GM19023 (cell line): ENCODE measurements at regions not wholly inside any gene's neighbourhood (a gene's known extent, or its start where the extent isn't known, plus 50 kb on each side); places are given as distances from the start of the nearest gene placed in this dataset.

Experiments
- ATAC-seq: cut with Tn5 transposase; IDR thresholded peaks from one replicate; pipeline ENCODE4 v1.9.1; 2021; ENCODE audit warnings: mild to moderate bottlenecking, moderate library complexity; ENCODE audit not compliant: unreplicated experiment

- ATAC-seq: no peak
Measured at GRCh38 chr11:38315151-38315550, 1717.1 kb upstream of the RAG2 start.

- no peak for ATAC-seq
Measured at GRCh38 chr11:38307455-38307854, 1709.4 kb upstream of the RAG2 start.

- ATAC-seq: no peak
Measured at GRCh38 chr11:38305682-38306081, 1707.6 kb upstream of the RAG2 start.

- ATAC-seq: no peak
Measured at GRCh38 chr11:38304926-38305325, 1706.9 kb upstream of the RAG2 start.

- ATAC-seq: no peak
Measured at GRCh38 chr11:38302564-38302963, 1704.5 kb upstream of the RAG2 start.

- ATAC-seq: no peak
Measured at GRCh38 chr11:38300570-38300969, 1702.5 kb upstream of the RAG2 start.

- no peak for ATAC-seq
Measured at GRCh38 chr11:38296211-38296776, 1698.3 kb upstream of the RAG2 start.

- no peak for ATAC-seq
Measured at GRCh38 chr11:38282718-38283117, 1684.7 kb upstream of the RAG2 start.

- no peak for ATAC-seq
Measured at GRCh38 chr11:38278457-38279141, 1680.6 kb upstream of the RAG2 start.

GRCh38 chr11:38274031-38274430 is 1676.0 kb upstream of the RAG2 start:
- ATAC-seq: no peak

- no peak for ATAC-seq
Measured at GRCh38 chr11:38272376-38272775, 1674.3 kb upstream of the RAG2 start.

GRCh38 chr11:38266691-38267090 is 1668.7 kb upstream of the RAG2 start:
- no peak for ATAC-seq

GRCh38 chr11:38256436-38256835 is 1658.4 kb upstream of the RAG2 start:
- ATAC-seq: no peak

GRCh38 chr11:38254913-38255312 is 1656.9 kb upstream of the RAG2 start:
- no peak for ATAC-seq

- ATAC-seq: no peak
Measured at GRCh38 chr11:38252620-38253019, 1654.6 kb upstream of the RAG2 start.

GRCh38 chr11:38246451-38246850 is 1648.4 kb upstream of the RAG2 start:
- no peak for ATAC-seq

- ATAC-seq: no peak
Measured at GRCh38 chr11:38226684-38227083, 1628.6 kb upstream of the RAG2 start.

- no peak for ATAC-seq
Measured at GRCh38 chr11:38221295-38221694, 1623.3 kb upstream of the RAG2 start.

- ATAC-seq: no peak
Measured at GRCh38 chr11:38219636-38220035, 1621.6 kb upstream of the RAG2 start.

- ATAC-seq: no peak
Measured at GRCh38 chr11:38208951-38209350, 1610.9 kb upstream of the RAG2 start.

GRCh38 chr11:38206663-38207062 is 1608.6 kb upstream of the RAG2 start:
- no peak for ATAC-seq

GRCh38 chr11:38191101-38191500 is 1593.1 kb upstream of the RAG2 start:
- ATAC-seq: no peak
